ENCODE measurements at regions not wholly inside any gene's neighbourhood (a gene's known extent, or its start where the extent isn't known, plus 50 kb on each side); places are given as distances from the start of the nearest gene placed in this dataset.

- TF ChIP-seq HDAC2 (IDR thresholded peaks at IDR 0.05) (no peak), MYC (IDR thresholded peaks at IDR 0.05; ENCODE audit: insufficient read depth, insufficient read length, insufficient replicate concordance, low read length, severe bottlenecking) (no peak), CTCF (IDR thresholded peaks at IDR 0.05 in 2 of 3, conservative IDR thresholded peaks at IDR 0.05 in 1 of 3; ENCODE audit: control insufficient read depth in 2 of 3, extremely low read depth in 1 of 3, insufficient read depth in 1 of 3, low read depth in 3 of 3, low read length in 3 of 3) (no peak), MEF2B (IDR thresholded peaks at IDR 0.05; ENCODE audit: partially characterized antibody, poor library complexity, severe bottlenecking) (no peak), RBBP5 (conservative IDR thresholded peaks at IDR 0.05) (no peak), ATF3 (IDR thresholded peaks at IDR 0.05; ENCODE audit: borderline replicate concordance, extremely low read depth, low read depth, low read length) (no peak), REST (IDR thresholded peaks at IDR 0.05; ENCODE audit: low read depth, low read length) (no peak), YBX1 (IDR thresholded peaks at IDR 0.05) (no peak), CEBPZ (IDR thresholded peaks at IDR 0.05; ENCODE audit: low read depth, low read length) (no peak), E4F1 (IDR thresholded peaks at IDR 0.05; ENCODE audit: borderline replicate concordance, partially characterized antibody) (no peak), GATAD2B (conservative IDR thresholded peaks at IDR 0.05; ENCODE audit: low read depth) (no peak), TCF12 (IDR thresholded peaks at IDR 0.05; ENCODE audit: low read depth, low read length) (no peak)
These were observed 97.9 kb upstream of the RAB3GAP2 start for GRCh38 chr1:220370041-220370700.
